NCI-H1048 (cell line): ENCODE measurements at regions not wholly inside any gene's neighbourhood (a gene's known extent, or its start where the extent isn't known, plus 50 kb on each side); places are given as distances from the start of the nearest gene placed in this dataset.
"Not testable (repeated sequence)": the region's sequence is repeated elsewhere in the genome, so short reads cannot be mapped to it uniquely, and the experiment has no call there.

Source experiments
- DNase-seq: peaks from one replicate; lab custom pipeline; 2025; lab: John Stamatoyannopoulos, UW

DNA sequence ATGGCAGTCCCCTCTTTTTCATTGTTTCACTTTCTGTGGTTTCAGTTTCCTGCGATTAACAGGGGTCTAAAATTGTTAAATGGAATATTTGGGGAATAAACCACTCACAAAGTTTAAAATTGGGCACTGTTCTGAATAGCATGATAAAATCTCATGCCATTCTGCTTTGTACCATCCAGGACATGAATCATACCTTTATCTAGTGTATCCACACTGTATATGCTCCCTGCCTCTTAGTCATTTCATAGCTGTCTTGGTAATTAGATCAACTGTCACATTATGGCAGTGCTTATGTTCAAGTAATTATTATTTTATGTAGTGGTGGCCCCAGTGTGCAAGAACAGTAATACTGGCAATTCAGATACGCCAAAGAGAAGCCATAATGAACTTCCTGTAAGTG, 734.5 kb downstream of the ZPLD1 start:
- DNase-seq = no peak

DNA sequence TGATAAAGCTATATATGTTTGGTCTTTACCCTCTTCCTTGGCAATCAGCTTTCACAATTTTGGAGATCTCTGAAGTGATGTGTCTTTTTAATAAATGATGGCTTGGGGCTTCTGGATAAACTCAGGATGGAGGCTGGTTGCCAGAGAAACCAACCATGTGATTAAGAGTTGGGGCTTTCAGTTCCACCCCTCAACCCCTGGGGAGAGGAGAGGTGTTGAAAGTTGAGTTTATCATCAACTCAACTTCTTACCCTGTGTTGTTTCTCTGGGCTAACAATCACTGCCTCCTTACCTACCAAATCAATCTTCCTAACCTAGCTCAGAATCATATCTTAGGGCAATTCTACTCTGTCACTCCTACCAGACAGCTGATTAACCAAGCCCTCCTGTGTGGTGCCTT, 735.8 kb downstream of the ZPLD1 start:
- DNase-seq = no peak

DNA sequence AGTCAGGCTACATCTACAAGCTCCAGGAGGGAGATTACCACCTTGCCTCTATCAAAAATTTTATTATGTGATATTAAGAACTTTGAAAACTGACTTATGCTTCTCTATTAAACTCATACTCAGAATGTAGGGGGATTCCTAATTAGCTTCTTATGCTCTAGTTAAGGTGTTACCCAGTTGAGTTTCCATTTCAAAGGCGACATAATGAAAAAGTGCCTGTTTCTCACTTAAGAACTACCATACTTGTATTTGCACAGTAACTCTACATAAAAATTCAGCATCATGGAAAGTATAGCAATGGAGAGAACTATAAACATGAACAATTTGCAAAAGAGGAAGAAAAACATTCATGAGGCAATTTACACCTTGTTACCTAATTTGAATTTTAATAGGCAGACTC, 739.1 kb downstream of the ZPLD1 start:
- no peak for DNase-seq

DNA sequence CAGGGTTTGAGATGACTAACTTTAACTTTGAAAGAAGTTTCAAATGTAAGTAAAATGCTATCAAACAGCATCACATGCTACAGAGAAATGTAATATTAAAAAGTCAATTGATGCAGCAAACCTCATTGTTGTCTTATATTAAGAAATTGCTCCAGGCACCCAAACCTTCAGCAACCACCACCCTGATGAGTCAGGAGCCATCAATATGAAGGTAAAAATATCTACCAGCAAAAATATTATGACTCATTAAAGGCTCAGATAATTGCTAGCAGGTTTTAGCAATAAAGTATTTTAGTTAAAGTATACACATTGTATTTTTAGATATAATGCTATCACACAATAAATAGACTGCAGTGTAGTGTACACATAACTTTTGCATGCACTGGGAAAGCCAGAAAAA, 746.3 kb downstream of the ZPLD1 start:
- DNase-seq = no peak

DNA sequence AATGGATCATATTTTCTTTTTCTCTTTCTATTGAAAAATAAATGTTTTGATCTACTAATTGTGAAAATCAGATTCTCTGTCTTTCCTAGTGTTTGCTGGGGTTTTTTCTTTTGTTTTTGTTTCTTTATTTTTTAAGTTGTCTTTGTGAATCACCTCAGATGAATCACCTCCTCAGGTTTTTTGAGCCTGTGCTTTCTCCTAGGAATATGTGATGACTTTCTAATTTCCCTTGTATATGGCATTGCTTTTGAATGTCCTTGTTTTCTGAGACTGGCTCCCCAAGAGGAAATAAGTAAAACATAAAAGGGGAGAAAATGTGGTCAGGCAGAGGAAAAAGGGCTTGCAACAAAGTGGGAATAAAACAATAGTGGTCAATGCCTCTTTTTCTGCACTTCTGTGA, 750.0 kb downstream of the ZPLD1 start:
- DNase-seq = no peak

DNA sequence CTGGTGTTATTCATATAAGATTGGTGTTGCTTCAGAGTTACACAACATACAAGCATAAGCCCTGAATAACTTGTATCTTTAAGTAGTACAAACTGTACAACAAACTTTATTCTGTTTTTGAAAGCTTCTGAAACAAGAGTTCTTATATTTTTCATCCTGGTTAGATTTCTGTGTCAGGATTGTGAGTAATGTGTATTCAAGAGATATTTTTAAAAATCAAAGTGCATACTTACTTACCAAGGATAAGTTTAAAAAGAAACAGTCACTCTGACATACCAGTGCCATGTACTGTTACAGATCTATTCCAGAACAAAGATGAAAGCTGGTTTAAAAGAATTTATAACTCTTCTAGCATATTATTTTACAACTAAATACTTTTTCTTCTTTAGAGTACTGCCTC, 755.1 kb downstream of the ZPLD1 start:
- DNase-seq = no peak

DNA sequence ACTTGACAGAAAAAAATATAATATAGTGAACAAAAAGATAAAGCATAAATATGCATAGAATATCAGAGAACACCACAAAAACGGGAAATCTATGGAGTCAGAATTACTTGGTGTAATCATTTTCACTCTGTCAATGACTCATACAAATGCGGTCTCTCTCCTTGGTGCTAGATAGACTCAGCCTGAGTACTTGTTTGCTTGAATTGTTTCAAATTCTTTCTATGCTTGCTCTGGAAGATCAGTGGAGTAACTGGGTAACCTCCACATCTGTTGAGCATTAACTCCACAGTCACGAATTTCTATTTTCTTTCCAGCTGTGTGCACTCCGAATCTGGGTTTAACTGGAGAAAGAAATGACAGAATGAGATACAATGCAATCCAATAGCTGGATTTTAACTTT, 760.4 kb downstream of the ZPLD1 start:
- no peak for DNase-seq

DNA sequence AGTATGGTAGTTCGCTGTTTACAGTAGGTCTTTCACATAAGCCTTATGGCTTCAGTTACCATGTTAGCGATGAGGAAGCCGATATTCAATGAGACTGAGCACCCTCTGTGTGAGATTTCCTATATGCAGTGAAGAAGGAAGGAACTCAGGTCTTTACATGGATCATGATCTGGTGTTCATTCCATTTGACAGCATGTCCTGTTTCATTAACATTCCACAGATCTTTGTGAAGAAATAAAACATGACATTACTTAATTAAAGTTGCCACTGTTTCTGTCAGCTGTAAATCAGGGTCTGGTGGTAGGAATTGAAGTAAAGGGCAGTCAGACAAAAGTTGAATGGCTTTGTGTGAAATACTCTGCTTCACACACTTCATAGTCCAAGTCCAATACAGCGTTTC, 768.6 kb downstream of the ZPLD1 start:
- no peak for DNase-seq

DNA sequence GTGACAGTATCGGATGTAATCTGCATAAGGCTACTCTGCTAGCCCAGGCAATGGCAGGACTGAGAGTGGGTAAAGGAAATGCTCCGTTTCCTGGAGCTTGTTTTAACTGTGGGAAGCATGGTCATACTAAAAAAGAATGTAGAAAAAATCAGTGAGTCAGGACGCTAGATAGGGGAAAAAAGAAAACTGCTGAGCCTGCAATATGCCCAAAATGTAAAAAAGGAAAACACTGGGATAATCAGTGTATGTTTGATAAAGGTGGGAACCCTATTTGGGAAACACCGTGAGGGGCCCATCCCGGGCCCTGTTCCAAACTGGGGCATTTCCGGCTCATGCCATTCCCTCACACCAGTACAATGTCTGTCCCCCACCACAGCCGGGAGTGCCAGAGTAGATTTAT, 775.8 kb downstream of the ZPLD1 start:
- no peak for DNase-seq

DNA sequence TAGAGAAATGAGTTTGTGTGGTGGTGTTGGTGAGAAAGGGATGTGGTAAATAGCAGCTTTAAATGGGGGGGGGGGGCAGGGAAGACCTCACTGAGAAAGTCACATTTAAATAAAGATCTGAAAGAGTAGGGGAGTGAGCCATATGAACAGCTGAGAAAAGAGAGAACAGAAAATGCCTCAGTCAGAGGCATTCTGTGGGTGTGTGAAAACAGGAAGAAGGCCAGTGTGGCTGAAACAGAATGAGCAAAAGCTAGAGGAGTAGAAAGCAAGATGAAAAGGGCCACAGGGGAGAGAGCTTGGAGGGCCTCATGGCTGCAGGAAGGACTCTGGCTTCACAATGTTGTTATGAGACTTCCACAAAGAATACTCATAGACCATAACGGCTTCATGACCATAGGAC, 783.3 kb downstream of the ZPLD1 start:
- no peak for DNase-seq

DNA sequence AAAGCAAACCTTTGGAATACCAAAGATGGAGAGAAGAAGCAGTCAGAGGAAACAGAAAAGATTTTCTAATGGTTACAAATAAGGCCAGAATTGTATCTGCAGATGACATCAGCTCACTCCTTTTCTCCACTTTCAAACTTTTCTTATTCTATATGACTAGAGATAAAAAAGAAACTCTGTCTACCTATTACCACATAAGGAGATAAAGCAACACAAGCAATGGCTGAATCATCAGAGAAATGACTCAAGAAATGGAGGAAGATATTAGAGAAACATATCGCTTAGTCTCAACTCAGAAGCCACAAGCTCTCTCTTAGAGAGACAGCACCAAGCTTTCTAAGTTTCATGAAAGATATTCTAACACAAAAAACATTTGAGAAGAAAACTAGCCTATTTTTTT, 784.0 kb downstream of the ZPLD1 start:
- no peak for DNase-seq

DNA sequence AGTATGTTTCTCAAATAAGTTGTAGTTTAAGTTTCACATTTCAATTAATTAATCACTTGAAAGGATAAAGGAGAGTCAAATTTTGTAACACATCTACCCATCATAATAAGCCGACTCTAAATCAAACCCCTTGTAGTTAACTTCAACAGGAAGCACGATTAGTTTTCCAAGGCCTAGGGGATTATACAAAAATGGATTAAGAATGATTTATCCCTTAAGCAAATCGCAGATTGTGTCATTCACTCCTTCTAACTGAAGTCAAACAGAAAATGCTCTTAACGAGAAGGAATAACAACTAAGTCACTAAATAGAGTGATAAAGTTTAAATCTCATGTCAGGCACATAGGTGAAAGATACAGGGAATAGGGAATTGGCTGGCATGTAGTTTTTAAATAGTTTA, 792.8 kb downstream of the ZPLD1 start:
- no peak for DNase-seq

DNA sequence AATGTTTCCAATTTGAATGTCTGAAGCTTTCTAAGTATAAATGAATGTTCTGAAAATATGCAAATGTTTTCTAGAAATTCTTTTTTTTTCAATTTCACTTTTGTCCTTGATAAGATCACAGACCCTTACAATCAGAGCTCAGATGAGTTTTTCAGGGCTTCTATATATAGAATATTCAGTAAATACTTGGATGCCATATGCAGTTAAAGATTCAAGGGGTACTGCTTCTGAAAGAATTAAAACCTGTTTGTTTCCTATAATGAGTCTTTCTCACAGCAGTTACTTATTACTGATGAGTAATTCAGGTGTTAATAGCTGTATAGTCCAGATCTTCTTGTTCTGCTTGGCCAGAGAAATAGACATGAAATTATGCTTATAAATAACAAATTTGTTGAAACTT, 812.6 kb downstream of the ZPLD1 start:
- DNase-seq = no peak

DNA sequence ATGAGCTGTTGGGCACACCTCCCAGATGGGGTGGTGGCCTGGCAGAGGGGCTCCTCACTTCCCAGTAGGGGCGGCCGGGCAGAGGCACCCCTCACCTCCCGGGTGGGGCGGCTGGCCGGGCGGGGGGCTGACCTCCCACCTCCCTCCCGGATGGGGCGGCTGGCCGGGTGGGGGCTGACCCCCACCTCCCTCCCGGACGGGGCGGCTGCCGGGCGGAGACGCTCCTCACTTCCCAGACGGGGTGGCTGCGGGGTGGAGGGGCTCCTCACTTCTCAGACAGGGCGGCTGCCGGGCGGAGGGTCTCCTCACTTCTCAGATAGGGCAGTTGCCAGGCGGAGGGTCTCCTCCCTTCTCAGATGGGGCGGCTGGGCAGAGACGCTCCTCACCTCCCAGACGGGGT, 820.0 kb downstream of the ZPLD1 start:
- not testable (repeated sequence) for DNase-seq

DNA sequence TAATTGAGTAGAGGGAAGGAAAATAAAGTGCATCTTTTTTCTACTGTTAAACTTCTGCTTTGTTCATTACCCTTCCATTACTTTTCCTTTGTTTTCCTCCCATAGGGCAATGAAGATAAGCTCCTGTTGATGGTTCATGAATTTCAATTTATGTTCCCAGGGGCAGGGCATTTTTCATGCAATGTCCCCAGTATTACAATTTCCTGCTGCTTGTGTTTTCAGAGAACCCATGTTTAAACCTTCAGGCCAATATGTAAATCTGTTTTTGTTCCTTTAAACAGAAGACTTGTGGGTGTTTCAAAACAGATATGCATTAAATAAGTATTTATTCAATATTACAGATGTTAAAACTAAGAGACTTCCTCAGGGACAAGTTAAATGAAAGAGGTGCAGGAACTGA, 834.5 kb downstream of the ZPLD1 start:
- no peak for DNase-seq

DNA sequence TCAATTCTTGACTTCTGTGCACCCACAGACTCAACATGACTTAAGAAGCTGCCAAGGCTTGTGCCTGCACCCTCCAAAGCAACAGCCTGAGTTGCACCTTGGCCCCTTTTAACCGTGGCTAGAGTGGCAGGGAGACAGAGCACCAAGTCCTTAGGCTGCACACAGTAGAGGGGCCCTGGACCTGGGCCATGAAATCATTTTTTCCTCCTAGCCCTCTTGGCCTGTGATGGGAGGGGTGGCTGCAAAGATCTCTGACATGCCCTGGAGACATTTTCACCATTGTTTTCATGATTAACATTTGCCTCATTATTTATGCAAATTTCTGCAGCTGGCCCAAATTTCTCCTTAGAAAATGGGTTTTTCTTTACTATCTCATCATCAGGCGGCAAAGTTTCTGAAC, 836.8 kb downstream of the ZPLD1 start:
- DNase-seq = no peak

DNA sequence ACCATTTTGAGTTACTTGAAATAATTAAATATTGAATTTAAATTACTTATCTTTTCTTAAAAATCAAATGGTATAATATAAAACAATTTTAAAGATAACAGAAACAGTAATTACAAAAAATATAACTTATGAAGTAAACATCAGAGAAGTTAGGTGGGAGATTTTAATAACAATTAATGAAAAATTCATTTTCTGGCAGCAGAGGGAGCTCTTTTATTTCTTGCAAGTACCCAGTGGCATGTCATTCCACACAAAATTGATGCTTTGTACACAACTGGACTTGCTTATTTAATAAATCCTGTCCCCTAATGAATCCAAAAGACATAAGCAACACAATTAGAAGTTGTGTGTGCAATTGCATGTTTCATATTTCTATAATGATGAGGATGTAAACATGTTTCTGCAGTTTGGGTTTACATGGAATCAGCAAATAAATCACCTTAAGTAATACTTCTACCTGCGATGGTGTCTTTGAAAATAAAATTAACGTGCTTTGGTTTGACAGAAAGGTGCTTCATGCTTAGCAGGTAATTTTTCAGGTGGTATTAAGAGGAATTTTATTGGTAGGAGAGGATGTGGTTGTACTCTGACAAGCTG, 861.3 kb downstream of the ZPLD1 start:
- DNase-seq = no peak

DNA sequence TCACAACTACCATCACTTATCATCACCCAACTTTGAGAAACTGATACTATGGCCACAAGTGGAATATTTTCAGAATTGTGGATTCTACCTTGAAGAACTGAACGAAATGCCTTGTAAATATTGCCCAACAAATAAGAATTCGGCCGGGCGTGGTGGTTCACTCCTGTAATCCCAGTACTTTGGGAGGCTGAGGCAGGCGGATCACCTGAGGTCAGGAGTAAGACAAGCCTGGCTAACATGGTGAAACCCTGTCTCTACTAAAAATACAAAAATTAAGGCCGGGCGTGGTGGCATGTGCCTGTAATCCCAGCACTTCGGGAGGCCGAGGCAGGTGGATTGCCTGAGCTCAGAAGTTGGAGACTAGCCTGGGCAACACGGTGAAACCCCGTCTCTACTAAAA, 862.7 kb downstream of the ZPLD1 start:
- DNase-seq = not testable (repeated sequence)

DNA sequence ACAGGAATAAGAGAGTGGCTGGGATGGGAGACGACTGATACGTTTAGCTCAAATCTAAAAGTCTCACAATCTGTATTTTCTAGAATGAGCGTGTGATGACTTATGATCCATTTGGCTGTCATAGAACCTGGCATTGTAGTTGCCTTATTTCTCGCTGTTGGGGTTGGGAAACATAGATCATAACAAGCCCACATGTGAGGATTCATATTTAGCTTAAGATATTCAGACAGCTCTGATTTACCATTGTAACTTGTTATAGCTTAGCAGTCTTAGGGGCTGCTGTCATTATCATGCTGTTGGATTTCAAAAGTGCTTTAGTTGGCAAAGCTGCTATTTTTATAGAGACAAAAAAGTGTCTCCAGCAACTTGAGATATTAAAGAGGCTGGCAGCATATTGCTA, 871.3 kb downstream of the ZPLD1 start:
- DNase-seq = no peak

DNA sequence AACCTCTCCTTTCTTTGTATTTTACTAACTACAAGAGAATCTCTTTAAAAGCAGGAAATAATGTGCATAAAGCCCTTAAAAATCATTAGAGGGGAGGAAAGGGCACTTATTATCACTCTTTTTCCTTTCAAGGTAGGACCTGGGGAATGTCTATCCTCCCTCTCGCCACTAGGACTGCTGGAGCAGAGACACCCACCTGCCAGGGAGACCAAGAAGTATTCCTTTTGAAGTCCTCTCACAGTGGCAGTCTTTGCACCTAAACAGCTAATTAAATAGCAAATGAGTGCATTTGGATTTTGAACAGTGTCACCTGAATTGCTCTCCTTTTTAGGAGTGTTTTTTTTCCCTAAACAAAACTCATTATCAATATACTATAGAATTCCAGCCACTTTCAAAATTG, 874.1 kb downstream of the ZPLD1 start:
- DNase-seq = no peak

DNA sequence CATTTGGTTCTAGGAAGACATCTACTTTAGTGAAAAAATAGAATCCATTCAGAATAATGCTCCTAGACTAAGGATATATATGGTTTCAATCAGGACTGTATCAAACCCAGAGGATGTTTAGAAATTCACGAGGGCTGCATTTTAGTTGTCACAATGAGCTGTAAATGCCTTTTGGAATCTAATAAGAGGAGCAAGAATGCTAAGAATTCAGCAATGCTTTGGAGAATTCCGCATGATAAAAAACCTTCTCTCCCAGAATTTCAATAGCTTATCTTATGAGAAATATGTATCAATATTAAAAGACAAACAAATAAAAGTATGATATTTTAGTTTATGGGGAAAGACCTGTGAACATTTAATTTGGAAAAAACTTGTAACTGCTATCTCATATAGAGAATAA, 885.1 kb downstream of the ZPLD1 start:
- DNase-seq = no peak

DNA sequence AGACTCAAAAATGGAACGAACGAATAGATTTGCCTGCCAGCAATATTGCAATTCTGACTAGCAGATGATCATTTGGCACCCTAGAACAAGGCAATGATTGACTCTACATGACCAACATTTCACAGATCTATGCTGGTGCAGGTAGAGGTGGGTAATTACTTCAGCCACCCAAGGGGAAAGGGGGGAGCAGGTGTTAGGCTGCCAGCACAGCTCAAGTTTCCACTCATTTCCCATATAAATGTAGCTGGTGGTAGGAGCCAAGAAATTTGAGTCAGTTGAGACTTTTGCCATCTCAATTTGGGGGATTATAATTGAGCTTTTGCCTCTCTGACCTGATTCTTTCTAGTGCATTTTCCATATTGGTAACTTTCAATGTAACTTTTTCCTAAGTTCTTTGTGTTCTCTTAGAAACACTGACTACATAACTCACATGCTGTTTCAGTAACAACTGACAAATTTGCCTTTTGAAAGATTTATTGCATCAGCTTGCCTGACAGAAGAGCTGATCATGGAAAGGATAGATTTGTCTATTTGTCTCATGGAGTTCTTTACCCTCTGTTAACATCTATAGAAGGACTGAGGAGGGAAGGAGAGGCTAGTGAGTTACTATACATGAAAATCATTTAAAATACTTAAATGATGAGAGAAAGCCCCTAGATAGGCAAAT, 902.5 kb downstream of the ZPLD1 start:
- no peak for DNase-seq

DNA sequence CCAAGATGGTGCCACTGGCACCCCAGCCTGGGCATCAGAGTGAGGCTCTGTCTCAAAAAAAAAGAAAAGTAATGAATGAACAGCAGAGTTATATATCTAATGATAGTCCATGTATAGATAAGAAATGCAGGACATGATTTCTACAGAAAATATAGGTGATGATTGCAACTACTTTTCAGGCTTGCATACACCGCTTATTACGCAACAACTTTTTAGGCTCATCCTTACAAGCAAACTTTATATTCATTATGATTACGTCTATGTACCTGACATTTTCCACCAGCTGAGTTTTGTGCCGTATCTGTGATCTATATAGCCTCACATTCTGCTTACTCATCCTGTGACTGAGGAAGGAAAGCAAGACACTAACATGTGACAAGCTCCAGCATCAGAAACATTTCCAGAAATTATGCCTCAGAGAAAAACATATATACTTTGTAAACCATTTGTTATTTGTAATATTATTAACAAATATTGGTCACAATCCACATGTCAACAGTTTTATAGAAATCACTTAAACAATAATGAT, 906.3 kb downstream of the ZPLD1 start:
- DNase-seq = no peak

DNA sequence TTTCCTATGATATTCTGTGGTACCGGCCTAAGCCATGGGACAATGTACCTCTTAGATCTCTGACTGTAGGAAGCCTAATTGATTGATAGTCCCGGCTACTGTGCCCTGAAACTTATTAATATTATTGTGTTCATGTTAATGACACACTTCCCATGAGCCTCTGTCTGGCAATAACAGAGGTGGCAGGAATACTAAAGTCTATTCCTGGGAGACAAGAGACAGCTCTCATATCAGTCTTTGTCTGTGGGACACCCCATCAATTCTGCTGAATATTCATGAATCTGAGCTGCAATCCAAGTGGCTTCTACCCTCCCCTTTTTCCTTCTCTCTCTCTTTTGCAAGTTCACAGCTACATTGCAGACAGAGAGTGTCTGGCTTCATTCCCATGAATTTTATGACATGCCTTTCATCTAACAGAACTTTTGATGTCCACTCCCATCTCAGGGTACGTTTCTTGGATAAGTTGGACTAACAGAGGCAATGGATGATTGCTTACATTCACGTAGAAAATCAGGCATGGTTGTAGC, 907.5 kb downstream of the ZPLD1 start:
- no peak for DNase-seq
